GM23338 (cell line): ENCODE measurements at regions not wholly inside any gene's neighbourhood (a gene's known extent, or its start where the extent isn't known, plus 50 kb on each side); places are given as distances from the start of the nearest gene placed in this dataset.

Source experiments
- ATAC-seq: fragments of 200-7000 bp; cut with Tn5 transposase; 3 replicates; pipeline ENCODE4 v1.9.1; 2020
- DNase-seq: peaks from one replicate; pipeline ENCODE4 v3.0.0-alpha.2; 2015; ENCODE audit warnings: low spot score
- H2AFZ ChIP-seq: fragments of 200-600 bp; sonication (generic); 2 replicates; pipeline ENCODE4 v1.8.0; 2016; ENCODE audit warnings: antibody characterized with exemption, mild to moderate bottlenecking, moderate library complexity
- H3F3A ChIP-seq: fragments of 200-600 bp; sonication (generic); replicated peaks from 2 replicates; pipeline ENCODE4 v1.8.0; 2017; ENCODE audit warnings: antibody characterized with exemption, mixed run types, low read depth
- H3K27ac ChIP-seq: fragments of 200-600 bp; sonication (generic); 2 replicates; pipeline ENCODE4 v1.6.1; 2016; ENCODE audit warnings: low read depth
- H3K27me3 ChIP-seq: fragments of 200-600 bp; sonication (generic); 2 replicates; pipeline ENCODE4 v1.8.0; 2016; ENCODE audit warnings: mild to moderate bottlenecking, mixed run types, moderate library complexity; ENCODE audit not compliant: insufficient read depth
- H3K36me3 ChIP-seq: fragments of 200-600 bp; sonication (generic); 2 replicates; pipeline ENCODE4 v1.8.0; 2016; ENCODE audit warnings: mild to moderate bottlenecking; ENCODE audit not compliant: insufficient read depth
- H3K4me1 ChIP-seq: fragments of 200-600 bp; sonication (generic); 2 replicates; pipeline ENCODE4 v1.8.0; 2016; ENCODE audit warnings: mild to moderate bottlenecking, moderate library complexity; ENCODE audit not compliant: insufficient read depth
- H3K4me2 ChIP-seq: fragments of 200-600 bp; sonication (generic); 2 replicates; pipeline ENCODE4 v1.7.1; 2017; ENCODE audit warnings: mixed run types
- H3K4me3 ChIP-seq: fragments of 200-600 bp; sonication (generic); 2 replicates; pipeline ENCODE4 v1.6.1; 2016; ENCODE audit warnings: mixed run types
- H3K79me2 ChIP-seq: fragments of 200-600 bp; sonication (generic); replicated peaks from 2 replicates; pipeline ENCODE4 v1.8.0; 2017; ENCODE audit warnings: mild to moderate bottlenecking; ENCODE audit not compliant: insufficient read depth
- H3K9me2 ChIP-seq: fragments of 200-600 bp; sonication (generic); 2 replicates; pipeline ENCODE4 v1.8.0; 2017; ENCODE audit not compliant: insufficient read depth
- H4K20me1 ChIP-seq: fragments of 200-600 bp; sonication (generic); replicated peaks from 2 replicates; pipeline ENCODE4 v1.8.0; 2017; ENCODE audit warnings: mild to moderate bottlenecking; ENCODE audit not compliant: insufficient read depth
- H3K27ac Mint-ChIP-seq: 2 replicates; pipeline ENCODE4 v1.8.0; 2020; ENCODE audit warnings: inconsistent platforms, mild to moderate bottlenecking, moderate library complexity, mixed read lengths
- H3K27me3 Mint-ChIP-seq: 3 replicates; pipeline ENCODE4 v1.8.0; 2022; ENCODE audit warnings: low read depth, mild to moderate bottlenecking, moderate library complexity, mixed read lengths, inconsistent platforms; ENCODE audit not compliant: insufficient read depth, poor library complexity
- H3K36me3 Mint-ChIP-seq: 3 replicates; pipeline ENCODE4 v1.8.0; 2021; ENCODE audit warnings: low read depth, mild to moderate bottlenecking, inconsistent platforms, moderate library complexity, mixed read lengths
- H3K4me1 Mint-ChIP-seq: 3 replicates; pipeline ENCODE4 v1.8.0; 2020; ENCODE audit warnings: mild to moderate bottlenecking, inconsistent platforms, mixed read lengths
- H3K4me3 Mint-ChIP-seq: 3 replicates; pipeline ENCODE4 v1.8.0; 2021; ENCODE audit warnings: moderate library complexity, mild to moderate bottlenecking, inconsistent platforms, mixed read lengths
- H3K9me3 Mint-ChIP-seq: 3 replicates; pipeline ENCODE4 v1.8.0; 2020; ENCODE audit warnings: moderate library complexity, mild to moderate bottlenecking, inconsistent platforms, mixed read lengths
- CREB1 ChIP-seq: fragments of 250-450 bp; sonication (Bioruptor Pico); IDR thresholded peaks from 2 replicates; pipeline ENCODE4 v1.5.0; 2020; ENCODE audit warnings: low read depth, mild to moderate bottlenecking, moderate library complexity
- CTCF ChIP-seq, 2 experiments: fragments of 200-600 bp in 1 of 2; sonication (generic) in 1 of 2; conservative IDR thresholded peaks; 2 replicates each; pipeline versions ENCODE4 v1.5.1 to v1.6.1; 2016 to 2017; ENCODE audit warnings: antibody characterized with exemption in 2 of 2, low read depth in 2 of 2, mild to moderate bottlenecking in 2 of 2, moderate library complexity in 1 of 2
- EZH2 ChIP-seq: fragments of 200-600 bp; sonication (generic); IDR thresholded peaks from one replicate; pipeline ENCODE4 v1.8.0; 2017; ENCODE audit warnings: antibody characterized with exemption, mild to moderate bottlenecking, low read depth; ENCODE audit not compliant: unreplicated experiment
- EZH2phosphoT487 ChIP-seq: fragments of 200-600 bp; sonication (generic); IDR thresholded peaks from one replicate; pipeline ENCODE4 v1.8.1; 2018; ENCODE audit warnings: antibody characterized with exemption; ENCODE audit not compliant: unreplicated experiment
- JUNB ChIP-seq: IDR thresholded peaks from one replicate; pipeline ENCODE4 v1.6.1; 2016; ENCODE audit warnings: antibody characterized with exemption; ENCODE audit not compliant: unreplicated experiment
- NANOG ChIP-seq: IDR thresholded peaks from 2 replicates; pipeline ENCODE4 v1.6.1; 2016; ENCODE audit warnings: antibody characterized with exemption, borderline replicate concordance
- POLR2AphosphoS5 ChIP-seq: IDR thresholded peaks from 2 replicates; pipeline ENCODE4 v1.6.1; 2016; ENCODE audit warnings: antibody characterized with exemption, low read depth
- REST ChIP-seq: IDR thresholded peaks from one replicate; pipeline ENCODE4 v1.6.1; 2018; ENCODE audit warnings: antibody characterized with exemption; ENCODE audit not compliant: unreplicated experiment
- STAT1 ChIP-seq: IDR thresholded peaks from one replicate; pipeline ENCODE4 v1.6.1; 2016; ENCODE audit warnings: antibody characterized with exemption; ENCODE audit not compliant: unreplicated experiment
- ZNF114 ChIP-seq: fragments of 250-450 bp; sonication (Bioruptor Pico); IDR thresholded peaks from 2 replicates; pipeline ENCODE4 v1.5.0; 2020; ENCODE audit warnings: mild to moderate bottlenecking, moderate library complexity
- ZNF331 ChIP-seq: fragments of 250-450 bp; sonication (Bioruptor Pico); IDR thresholded peaks from 2 replicates; pipeline ENCODE4 v1.5.0; 2020; ENCODE audit warnings: low read depth, mild to moderate bottlenecking, moderate library complexity
- TF ChIP-seq, protein P1 (sequence below): IDR thresholded peaks from 2 replicates; pipeline ENCODE4 v1.6.1; 2016; ENCODE audit warnings: antibody characterized with exemption
- TF ChIP-seq, protein P2 (sequence below): fragments of 250-450 bp; sonication (Bioruptor Pico); IDR thresholded peaks from 2 replicates; pipeline ENCODE4 v1.5.0; 2020; ENCODE audit warnings: mild to moderate bottlenecking, moderate library complexity

GRCh38 chr7:153258686-153259085 is 499.1 kb downstream of the ACTR3B start:
- peaks cover 2% of the 10 kb centered on the region for H3K27me3 Mint-ChIP-seq
- no peak overlapping the region for H3K4me3 Mint-ChIP-seq
- TF ChIP-seq ZNF114 (CRISPR knock-in tag) (no peak), CREB1 (CRISPR knock-in tag) (no peak), JUNB (no peak), STAT1 (no peak), EZH2phosphoT487 (no peak), EZH2 (no peak), CTCF (conservative IDR thresholded peaks at IDR 0.05; ENCODE audit: low read depth in 2 of 2) (no peak), POLR2AphosphoS5 (no peak), REST (no peak), NANOG (no peak), ZNF331 (CRISPR knock-in tag) (no peak)
- TF ChIP-seq, protein P1, sequence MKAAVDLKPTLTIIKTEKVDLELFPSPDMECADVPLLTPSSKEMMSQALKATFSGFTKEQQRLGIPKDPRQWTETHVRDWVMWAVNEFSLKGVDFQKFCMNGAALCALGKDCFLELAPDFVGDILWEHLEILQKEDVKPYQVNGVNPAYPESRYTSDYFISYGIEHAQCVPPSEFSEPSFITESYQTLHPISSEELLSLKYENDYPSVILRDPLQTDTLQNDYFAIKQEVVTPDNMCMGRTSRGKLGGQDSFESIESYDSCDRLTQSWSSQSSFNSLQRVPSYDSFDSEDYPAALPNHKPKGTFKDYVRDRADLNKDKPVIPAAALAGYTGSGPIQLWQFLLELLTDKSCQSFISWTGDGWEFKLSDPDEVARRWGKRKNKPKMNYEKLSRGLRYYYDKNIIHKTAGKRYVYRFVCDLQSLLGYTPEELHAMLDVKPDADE = no peak
- TF ChIP-seq, protein P2, sequence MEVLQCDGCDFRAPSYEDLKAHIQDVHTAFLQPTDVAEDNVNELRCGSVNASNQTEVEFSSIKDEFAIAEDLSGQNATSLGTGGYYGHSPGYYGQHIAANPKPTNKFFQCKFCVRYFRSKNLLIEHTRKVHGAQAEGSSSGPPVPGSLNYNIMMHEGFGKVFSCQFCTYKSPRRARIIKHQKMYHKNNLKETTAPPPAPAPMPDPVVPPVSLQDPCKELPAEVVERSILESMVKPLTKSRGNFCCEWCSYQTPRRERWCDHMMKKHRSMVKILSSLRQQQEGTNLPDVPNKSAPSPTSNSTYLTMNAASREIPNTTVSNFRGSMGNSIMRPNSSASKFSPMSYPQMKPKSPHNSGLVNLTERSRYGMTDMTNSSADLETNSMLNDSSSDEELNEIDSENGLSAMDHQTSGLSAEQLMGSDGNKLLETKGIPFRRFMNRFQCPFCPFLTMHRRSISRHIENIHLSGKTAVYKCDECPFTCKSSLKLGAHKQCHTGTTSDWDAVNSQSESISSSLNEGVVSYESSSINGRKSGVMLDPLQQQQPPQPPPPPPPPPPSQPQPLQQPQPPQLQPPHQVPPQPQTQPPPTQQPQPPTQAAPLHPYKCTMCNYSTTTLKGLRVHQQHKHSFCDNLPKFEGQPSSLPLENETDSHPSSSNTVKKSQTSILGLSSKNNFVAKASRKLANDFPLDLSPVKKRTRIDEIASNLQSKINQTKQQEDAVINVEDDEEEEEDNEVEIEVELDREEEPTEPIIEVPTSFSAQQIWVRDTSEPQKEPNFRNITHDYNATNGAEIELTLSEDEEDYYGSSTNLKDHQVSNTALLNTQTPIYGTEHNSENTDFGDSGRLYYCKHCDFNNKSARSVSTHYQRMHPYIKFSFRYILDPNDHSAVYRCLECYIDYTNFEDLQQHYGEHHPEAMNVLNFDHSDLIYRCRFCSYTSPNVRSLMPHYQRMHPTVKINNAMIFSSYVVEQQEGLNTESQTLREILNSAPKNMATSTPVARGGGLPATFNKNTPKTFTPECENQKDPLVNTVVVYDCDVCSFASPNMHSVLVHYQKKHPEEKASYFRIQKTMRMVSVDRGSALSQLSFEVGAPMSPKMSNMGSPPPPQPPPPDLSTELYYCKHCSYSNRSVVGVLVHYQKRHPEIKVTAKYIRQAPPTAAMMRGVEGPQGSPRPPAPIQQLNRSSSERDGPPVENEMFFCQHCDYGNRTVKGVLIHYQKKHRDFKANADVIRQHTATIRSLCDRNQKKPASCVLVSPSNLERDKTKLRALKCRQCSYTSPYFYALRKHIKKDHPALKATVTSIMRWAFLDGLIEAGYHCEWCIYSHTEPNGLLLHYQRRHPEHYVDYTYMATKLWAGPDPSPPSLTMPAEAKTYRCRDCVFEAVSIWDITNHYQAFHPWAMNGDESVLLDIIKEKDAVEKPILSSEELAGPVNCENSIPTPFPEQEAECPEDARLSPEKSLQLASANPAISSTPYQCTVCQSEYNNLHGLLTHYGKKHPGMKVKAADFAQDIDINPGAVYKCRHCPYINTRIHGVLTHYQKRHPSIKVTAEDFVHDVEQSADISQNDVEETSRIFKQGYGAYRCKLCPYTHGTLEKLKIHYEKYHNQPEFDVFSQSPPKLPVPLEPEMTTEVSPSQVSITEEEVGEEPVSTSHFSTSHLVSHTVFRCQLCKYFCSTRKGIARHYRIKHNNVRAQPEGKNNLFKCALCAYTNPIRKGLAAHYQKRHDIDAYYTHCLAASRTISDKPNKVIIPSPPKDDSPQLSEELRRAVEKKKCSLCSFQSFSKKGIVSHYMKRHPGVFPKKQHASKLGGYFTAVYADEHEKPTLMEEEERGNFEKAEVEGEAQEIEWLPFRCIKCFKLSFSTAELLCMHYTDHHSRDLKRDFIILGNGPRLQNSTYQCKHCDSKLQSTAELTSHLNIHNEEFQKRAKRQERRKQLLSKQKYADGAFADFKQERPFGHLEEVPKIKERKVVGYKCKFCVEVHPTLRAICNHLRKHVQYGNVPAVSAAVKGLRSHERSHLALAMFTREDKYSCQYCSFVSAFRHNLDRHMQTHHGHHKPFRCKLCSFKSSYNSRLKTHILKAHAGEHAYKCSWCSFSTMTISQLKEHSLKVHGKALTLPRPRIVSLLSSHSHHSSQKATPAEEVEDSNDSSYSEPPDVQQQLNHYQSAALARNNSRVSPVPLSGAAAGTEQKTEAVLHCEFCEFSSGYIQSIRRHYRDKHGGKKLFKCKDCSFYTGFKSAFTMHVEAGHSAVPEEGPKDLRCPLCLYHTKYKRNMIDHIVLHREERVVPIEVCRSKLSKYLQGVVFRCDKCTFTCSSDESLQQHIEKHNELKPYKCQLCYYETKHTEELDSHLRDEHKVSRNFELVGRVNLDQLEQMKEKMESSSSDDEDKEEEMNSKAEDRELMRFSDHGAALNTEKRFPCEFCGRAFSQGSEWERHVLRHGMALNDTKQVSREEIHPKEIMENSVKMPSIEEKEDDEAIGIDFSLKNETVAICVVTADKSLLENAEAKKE (CRISPR knock-in tag) = no peak
- Histone ChIP-seq H3K36me3 (no peaks in the 10 kb centered on the region; the same call in none of the 2 replicates), H3K27me3 (no peaks in the 10 kb centered on the region), H2AFZ (no peak overlapping the region), H3K79me2 (no peaks in the 10 kb centered on the region), H4K20me1 (no peaks in the 10 kb centered on the region), H3F3A (no peaks in the 10 kb centered on the region), H3K9me2 (no peaks in the 10 kb centered on the region), H3K27ac (no peak overlapping the region), H3K4me2 (no peak overlapping the region), H3K4me1 (no peaks in the 10 kb centered on the region), H3K4me3 (no peak overlapping the region)
- H3K4me1 Mint-ChIP-seq = peaks cover 2% of the 10 kb centered on the region; the same call in 1 of the 3 replicates
- ATAC-seq (no peak), DNase-seq (peak; percentile 0)
- H3K9me3 Mint-ChIP-seq = peaks cover 93% of the 10 kb centered on the region
- no peak overlapping the region for H3K27ac Mint-ChIP-seq
- peaks cover 36% of the 10 kb centered on the region for H3K36me3 Mint-ChIP-seq
